ENCODE measurements at regions not wholly inside any gene's neighbourhood (a gene's known extent, or its start where the extent isn't known, plus 50 kb on each side); places are given as distances from the start of the nearest gene placed in this dataset.
"Not testable (repeated sequence)": the region's sequence is repeated elsewhere in the genome, so short reads cannot be mapped to it uniquely, and the experiment has no call there.

DNA sequence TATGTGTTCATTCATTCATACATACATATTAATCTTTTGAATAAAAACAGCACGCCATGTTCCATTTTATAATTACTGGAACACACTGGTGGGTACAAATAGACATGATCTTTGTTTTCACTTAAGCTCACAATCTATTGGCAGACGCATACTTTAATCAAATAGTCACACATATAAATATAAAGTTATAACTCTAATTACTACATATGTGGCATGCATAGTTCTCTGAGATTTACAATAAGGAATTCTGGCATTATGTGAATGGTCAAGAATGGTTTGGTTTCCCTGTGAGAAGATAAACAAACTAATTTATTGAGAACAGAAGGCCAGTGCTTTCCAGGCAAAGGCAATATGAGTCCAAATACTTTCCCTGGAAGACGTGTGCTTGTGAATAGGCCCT lies 576.2 kb downstream of the CDH8 start:
- TF ChIP-seq, protein P1, sequence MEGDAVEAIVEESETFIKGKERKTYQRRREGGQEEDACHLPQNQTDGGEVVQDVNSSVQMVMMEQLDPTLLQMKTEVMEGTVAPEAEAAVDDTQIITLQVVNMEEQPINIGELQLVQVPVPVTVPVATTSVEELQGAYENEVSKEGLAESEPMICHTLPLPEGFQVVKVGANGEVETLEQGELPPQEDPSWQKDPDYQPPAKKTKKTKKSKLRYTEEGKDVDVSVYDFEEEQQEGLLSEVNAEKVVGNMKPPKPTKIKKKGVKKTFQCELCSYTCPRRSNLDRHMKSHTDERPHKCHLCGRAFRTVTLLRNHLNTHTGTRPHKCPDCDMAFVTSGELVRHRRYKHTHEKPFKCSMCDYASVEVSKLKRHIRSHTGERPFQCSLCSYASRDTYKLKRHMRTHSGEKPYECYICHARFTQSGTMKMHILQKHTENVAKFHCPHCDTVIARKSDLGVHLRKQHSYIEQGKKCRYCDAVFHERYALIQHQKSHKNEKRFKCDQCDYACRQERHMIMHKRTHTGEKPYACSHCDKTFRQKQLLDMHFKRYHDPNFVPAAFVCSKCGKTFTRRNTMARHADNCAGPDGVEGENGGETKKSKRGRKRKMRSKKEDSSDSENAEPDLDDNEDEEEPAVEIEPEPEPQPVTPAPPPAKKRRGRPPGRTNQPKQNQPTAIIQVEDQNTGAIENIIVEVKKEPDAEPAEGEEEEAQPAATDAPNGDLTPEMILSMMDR (conservative IDR thresholded peaks at IDR 0.05): no peak

DNA sequence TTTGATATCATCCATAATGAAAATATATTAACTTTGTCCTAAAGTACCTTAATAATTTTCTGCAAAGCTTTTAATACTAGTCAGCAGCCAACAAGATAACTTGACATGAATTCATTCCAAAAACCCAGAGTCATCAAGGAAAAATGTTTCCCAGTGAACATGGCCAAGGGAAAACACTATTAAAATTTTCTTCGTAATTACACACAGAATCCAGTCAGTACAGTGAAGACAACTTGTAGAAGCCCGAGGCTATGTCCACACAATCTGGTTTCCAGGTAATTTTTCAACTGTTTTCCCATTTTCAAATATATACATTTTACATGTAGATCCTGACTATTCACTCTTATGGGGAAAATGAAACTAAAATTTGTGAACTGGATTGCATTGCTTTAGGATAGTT lies 600.9 kb downstream of the CDH8 start:
- TF ChIP-seq, protein P1 (conservative IDR thresholded peaks at IDR 0.05): no peak
- H3K27ac ChIP-seq: no peak overlapping the region

More for the DNA sequence above, 576.2 kb downstream of the CDH8 start:
- H3K27ac ChIP-seq: no peak overlapping the region

DNA sequence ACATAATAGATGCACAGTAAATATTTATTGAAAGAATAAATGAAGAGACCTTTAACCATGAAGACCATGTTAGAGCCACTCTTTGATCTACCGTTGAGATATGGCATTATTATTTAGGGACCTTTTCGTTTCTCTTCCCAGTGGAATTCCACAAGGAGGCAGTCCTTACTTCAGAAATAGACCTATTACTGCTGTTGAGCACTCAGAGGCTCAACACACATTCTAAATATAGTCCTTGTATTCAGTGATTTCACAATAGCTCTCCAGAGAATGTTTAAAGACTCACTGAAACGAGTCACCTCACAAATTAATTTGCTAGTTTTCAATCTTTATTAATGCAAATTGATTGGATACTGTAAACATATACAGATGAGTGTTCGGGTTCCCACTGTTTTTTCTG lies 603.8 kb downstream of the CDH8 start:
- H3K27ac ChIP-seq: no peak overlapping the region
- TF ChIP-seq, protein P1 (conservative IDR thresholded peaks at IDR 0.05): no peak

DNA sequence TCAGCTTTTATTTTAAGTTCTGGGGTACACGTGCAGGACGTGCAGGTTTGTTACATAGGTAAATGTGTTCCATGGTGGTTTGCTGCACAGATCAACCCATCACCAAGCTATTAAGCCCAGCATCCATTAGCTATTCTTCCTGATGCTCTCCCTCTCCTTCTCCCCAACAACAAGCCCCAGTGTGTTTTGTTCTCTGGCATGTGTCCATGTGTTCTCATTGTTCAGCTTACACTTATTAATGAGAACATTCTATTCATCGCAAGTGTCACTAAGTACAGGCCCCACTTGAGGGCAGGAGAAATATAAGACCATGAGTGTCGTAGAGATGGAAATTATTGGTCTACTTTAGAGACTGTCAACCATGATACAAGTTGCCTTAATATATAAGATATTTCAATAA lies 615.1 kb downstream of the CDH8 start:
- no peak overlapping the region for H3K27ac ChIP-seq
- TF ChIP-seq, protein P1 (conservative IDR thresholded peaks at IDR 0.05): no peak

DNA sequence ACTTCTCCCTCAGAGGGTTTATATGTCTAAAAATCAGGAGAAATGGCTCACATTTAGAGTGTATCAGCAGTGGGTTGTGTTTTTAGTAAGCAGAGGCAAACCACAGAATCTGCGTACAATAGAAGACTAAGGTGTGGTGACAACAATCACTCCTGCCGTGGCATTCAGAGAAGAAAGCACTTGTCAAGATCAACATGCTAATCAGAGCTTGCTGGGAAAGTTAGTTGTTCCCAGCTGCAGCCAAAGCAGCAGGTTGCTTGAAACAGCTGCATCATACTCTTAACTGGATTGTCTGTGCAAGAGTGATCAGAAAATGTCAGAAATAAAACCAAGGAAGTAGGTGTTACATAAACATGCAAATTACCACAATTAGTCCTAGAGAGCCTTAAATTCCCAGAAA lies 616.4 kb downstream of the CDH8 start:
- TF ChIP-seq, protein P1 (conservative IDR thresholded peaks at IDR 0.05): no peak
- H3K27ac ChIP-seq: no peak overlapping the region

DNA sequence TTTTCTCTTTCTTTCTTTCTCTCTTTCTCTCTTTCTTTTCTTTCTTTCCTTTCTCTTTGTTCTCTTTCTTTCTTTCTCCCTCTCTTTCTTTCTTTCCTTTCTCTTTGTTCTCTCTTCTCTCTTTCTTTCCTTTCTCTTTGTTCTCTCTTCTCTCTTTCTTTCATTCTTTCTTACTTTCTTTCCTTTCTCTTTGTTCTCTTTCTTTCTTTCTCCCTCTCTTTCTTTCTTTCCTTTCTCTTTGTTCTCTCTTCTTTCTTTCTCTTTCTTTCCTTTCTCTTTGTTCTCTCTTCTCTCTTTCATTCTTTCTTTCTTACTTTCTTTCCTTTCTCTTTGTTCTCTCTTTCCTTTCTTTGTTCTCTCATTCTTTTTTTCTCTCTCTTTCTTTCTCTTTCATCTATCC lies 617.4 kb downstream of the CDH8 start:
- not testable (repeated sequence) for H3K27ac ChIP-seq

DNA sequence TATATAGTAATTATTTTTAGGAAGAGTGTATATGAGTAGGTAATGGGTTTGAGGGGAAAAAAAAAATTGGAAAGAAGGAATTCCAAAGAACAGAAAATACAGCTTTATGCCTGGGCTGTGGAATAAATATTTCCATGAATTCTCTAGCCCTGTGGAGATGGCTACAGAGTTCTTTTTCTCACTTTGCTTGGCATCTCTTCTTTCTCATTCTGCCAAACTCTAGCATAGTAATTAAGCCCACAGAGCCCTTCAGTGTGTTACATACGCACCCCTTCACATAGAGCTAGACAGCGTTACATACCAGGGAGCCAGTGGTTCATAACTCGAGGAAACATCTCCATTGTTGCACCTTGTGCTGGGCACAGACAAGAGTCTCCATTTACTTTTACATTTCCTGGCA lies 621.1 kb downstream of the CDH8 start:
- H3K27ac ChIP-seq: no peak overlapping the region
- TF ChIP-seq, protein P1 (conservative IDR thresholded peaks at IDR 0.05): no peak

DNA sequence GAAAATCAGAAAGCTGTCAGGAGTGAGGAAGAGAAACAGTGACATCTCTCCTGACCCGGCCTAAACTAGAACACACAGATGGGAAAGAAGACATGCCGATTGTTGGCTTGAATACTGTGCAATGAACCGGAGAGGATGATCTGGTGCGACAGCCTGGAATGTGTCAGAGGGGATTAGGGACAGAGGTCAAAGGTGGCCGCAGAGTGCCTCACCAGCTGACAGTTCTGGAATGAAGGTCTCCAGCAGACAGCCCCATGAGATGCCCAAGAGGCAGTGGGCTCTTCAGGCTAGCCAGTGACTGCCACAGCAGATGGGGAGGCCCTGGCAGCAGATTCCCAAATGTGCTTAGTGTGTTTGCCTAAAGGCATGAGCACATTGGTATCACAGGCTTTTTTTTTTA lies 623.2 kb downstream of the CDH8 start:
- H3K27ac ChIP-seq: no peak overlapping the region
- TF ChIP-seq, protein P1 (conservative IDR thresholded peaks at IDR 0.05): no peak
